ENCODE measurements at regions not wholly inside any gene's neighbourhood (a gene's known extent, or its start where the extent isn't known, plus 50 kb on each side); places are given as distances from the start of the nearest gene placed in this dataset.

GRCh38 chr11:80162387-80162786 is 721.6 kb upstream of the TENM4 start:
- TF ChIP-seq CTCF (conservative IDR thresholded peaks at IDR 0.05; ENCODE audit: low read depth, low read length) (no peak), EZH2 (IDR thresholded peaks at IDR 0.05; ENCODE audit: low read length, unreplicated experiment) (no peak)

All from PC-3 (cell line).